ENCODE measurements at regions not wholly inside any gene's neighbourhood (a gene's known extent, or its start where the extent isn't known, plus 50 kb on each side); places are given as distances from the start of the nearest gene placed in this dataset.
"Not testable (repeated sequence)": the region's sequence is repeated elsewhere in the genome, so short reads cannot be mapped to it uniquely, and the experiment has no call there.

- TF ChIP-seq, protein P1, sequence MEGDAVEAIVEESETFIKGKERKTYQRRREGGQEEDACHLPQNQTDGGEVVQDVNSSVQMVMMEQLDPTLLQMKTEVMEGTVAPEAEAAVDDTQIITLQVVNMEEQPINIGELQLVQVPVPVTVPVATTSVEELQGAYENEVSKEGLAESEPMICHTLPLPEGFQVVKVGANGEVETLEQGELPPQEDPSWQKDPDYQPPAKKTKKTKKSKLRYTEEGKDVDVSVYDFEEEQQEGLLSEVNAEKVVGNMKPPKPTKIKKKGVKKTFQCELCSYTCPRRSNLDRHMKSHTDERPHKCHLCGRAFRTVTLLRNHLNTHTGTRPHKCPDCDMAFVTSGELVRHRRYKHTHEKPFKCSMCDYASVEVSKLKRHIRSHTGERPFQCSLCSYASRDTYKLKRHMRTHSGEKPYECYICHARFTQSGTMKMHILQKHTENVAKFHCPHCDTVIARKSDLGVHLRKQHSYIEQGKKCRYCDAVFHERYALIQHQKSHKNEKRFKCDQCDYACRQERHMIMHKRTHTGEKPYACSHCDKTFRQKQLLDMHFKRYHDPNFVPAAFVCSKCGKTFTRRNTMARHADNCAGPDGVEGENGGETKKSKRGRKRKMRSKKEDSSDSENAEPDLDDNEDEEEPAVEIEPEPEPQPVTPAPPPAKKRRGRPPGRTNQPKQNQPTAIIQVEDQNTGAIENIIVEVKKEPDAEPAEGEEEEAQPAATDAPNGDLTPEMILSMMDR (conservative IDR thresholded peaks at IDR 0.05; ENCODE audit: low read depth, low read length), result no peak
- no peak overlapping the region for H3K4me3 ChIP-seq (ENCODE audit: low read depth, low read length)
- no peak for DNase-seq (ENCODE audit: low read depth)
These were observed 310.3 kb upstream of the ZFP42 start for GRCh38 chr4:187685247-187685646.

DNA sequence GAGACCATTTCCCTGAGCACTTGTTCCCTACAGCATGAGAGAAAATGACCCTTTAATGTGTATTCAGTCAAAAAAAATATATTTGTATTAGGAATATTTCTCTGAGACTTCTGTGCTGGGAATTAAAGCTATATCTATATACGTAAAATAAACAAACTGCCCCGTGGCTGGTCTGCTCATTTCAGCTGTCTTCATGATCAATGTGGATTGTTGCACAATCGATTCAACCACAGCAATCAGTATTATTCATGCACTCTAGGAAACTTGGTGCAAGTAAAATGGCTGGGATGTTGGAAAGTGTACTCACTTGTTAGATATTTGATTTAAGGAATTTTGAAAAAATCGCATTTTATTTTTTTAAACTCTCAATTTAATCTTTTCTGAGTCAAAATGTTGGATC, 307.9 kb upstream of the ZFP42 start:
- DNase-seq (ENCODE audit: low read depth), result no peak
- TF ChIP-seq, protein P1 (conservative IDR thresholded peaks at IDR 0.05; ENCODE audit: low read depth, low read length), result no peak
- H3K4me3 ChIP-seq (ENCODE audit: low read depth, low read length), result no peak overlapping the region

DNA sequence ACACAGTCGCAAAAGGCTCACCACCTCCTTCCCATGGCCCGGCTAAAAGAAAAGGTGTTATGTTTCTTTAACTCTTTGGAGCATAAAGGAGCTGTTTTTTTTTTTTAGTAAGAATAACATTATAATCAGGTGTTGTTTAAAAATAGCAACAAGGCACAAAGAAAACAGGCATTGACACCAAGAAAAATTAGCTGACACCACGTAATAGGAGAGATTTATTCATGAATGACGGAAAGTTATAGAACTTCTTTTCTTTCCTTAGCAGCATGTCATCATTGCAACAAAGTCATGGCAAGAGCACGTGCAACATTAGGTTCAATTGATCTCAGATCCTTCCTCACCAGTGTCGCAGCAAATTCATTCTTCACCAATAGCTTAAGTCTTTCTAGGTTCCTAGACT, 302.9 kb upstream of the ZFP42 start:
- TF ChIP-seq, protein P1 (conservative IDR thresholded peaks at IDR 0.05; ENCODE audit: low read depth, low read length), result no peak
- no peak overlapping the region for H3K4me3 ChIP-seq (ENCODE audit: low read depth, low read length)

GRCh38 chr4:187695531-187695930, 300.0 kb upstream of the ZFP42 start:
- DNase-seq (ENCODE audit: low read depth); H3K4me3 ChIP-seq (ENCODE audit: low read depth, low read length): not testable (repeated sequence)

More for the DNA sequence above, 302.9 kb upstream of the ZFP42 start:
- DNase-seq (ENCODE audit: low read depth), result no peak

GRCh38 chr4:187711586-187711985, 284.0 kb upstream of the ZFP42 start:
- DNase-seq (ENCODE audit: low read depth), result no peak
- TF ChIP-seq, protein P1 (conservative IDR thresholded peaks at IDR 0.05; ENCODE audit: low read depth, low read length), result no peak
- H3K4me3 ChIP-seq (ENCODE audit: low read depth, low read length), result no peak overlapping the region

DNA sequence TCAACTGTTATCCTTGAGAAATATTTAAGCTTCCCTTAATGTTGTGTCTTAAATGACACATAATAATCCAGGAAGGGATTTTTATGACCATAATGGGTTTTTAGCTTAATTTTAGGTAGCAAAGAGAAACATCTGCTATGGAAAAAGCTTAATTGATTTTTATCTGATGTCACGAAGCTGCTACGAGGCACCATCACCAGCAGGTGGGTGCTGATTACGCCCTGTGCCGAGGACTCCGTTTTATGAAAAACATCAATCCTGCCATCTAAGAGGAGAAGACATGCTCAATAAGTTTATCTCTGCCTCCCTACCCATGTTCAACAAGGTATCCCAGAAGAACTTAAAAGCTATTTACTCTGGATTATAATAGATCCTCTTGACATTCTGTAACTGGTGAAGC, 280.6 kb upstream of the ZFP42 start:
- TF ChIP-seq, protein P1 (conservative IDR thresholded peaks at IDR 0.05; ENCODE audit: low read depth, low read length), result no peak
- DNase-seq (ENCODE audit: low read depth), result no peak

GRCh38 chr4:187715466-187715865, 280.1 kb upstream of the ZFP42 start:
- DNase-seq (ENCODE audit: low read depth), result no peak
- no peak overlapping the region for H3K4me3 ChIP-seq (ENCODE audit: low read depth, low read length)
- TF ChIP-seq, protein P1 (conservative IDR thresholded peaks at IDR 0.05; ENCODE audit: low read depth, low read length), result no peak

More for the DNA sequence above, 280.6 kb upstream of the ZFP42 start:
- no peak overlapping the region for H3K4me3 ChIP-seq (ENCODE audit: low read depth, low read length)

DNA sequence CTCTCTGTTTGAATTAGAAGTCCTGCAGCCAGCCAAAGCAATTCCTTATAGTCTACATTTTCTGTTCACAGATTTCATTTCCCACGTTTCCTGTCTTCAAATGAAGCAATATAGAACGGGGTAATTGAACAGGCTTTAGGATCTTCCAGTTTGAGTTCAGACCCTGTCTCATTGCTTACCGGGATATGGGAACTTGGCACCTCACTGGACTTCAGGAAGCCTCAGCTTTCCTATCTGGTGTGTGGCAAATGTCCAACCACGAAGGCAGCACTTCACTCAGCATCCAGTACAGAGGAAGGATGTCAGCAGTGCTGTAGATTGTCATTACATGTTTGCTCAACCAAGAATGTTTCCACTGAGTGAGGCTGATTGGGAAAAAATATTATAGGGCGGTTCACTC, 271.1 kb upstream of the ZFP42 start:
- DNase-seq (ENCODE audit: low read depth), result no peak
- no peak overlapping the region for H3K4me3 ChIP-seq (ENCODE audit: low read depth, low read length)
- TF ChIP-seq, protein P1 (conservative IDR thresholded peaks at IDR 0.05; ENCODE audit: low read depth, low read length), result no peak
